Kasumi-1 (cell line): ENCODE measurements at regions not wholly inside any gene's neighbourhood (a gene's known extent, or its start where the extent isn't known, plus 50 kb on each side); places are given as distances from the start of the nearest gene placed in this dataset.

Experiments
- DNase-seq, 2 experiments: peaks; one replicate each; lab custom pipeline; 2025; lab: John Stamatoyannopoulos, UW

GRCh38 chr3:181442066-181442465, 269.7 kb upstream of the SOX2 start:
- DNase-seq: no peak

GRCh38 chr3:181432992-181433391, 278.7 kb upstream of the SOX2 start:
- no peak for DNase-seq

GRCh38 chr3:181431748-181432147, 280.0 kb upstream of the SOX2 start:
- DNase-seq: no peak

- DNase-seq: no peak
These were observed 286.7 kb upstream of the SOX2 start for GRCh38 chr3:181425074-181425473.

- no peak for DNase-seq
These were observed 293.5 kb upstream of the SOX2 start for GRCh38 chr3:181418233-181418632.

GRCh38 chr3:181417748-181418147, 294.0 kb upstream of the SOX2 start:
- DNase-seq: no peak

GRCh38 chr3:181410870-181411269, 300.9 kb upstream of the SOX2 start:
- DNase-seq: no peak

GRCh38 chr3:181403876-181404660, 307.7 kb upstream of the SOX2 start:
- DNase-seq: no peak

- no peak for DNase-seq
These were observed 309.4 kb upstream of the SOX2 start for GRCh38 chr3:181402347-181402746.

- DNase-seq: no peak
These were observed 326.8 kb upstream of the SOX2 start for GRCh38 chr3:181384970-181385369.

- DNase-seq: peak; percentile 45 to 58
These were observed 328.0 kb upstream of the SOX2 start for GRCh38 chr3:181383760-181384159.

- DNase-seq: no peak
These were observed 328.5 kb upstream of the SOX2 start for GRCh38 chr3:181383201-181383600.

- DNase-seq: no peak
These were observed 329.1 kb upstream of the SOX2 start for GRCh38 chr3:181382656-181383055.

- no peak for DNase-seq
These were observed 332.4 kb upstream of the SOX2 start for GRCh38 chr3:181379278-181379677.

GRCh38 chr3:181369637-181370036, 342.1 kb upstream of the SOX2 start:
- no peak for DNase-seq

- DNase-seq: no peak
These were observed 348.5 kb upstream of the SOX2 start for GRCh38 chr3:181363231-181363630.

- DNase-seq: no peak
These were observed 349.3 kb upstream of the SOX2 start for GRCh38 chr3:181362378-181362777.

GRCh38 chr3:181358562-181358961, 353.2 kb upstream of the SOX2 start:
- no peak for DNase-seq

- no peak for DNase-seq
These were observed 353.7 kb upstream of the SOX2 start for GRCh38 chr3:181358060-181358459.

GRCh38 chr3:181354140-181354539, 357.6 kb upstream of the SOX2 start:
- DNase-seq: no peak

- no peak for DNase-seq
These were observed 354.8 kb upstream of the DNAJC19 start for GRCh38 chr3:181344331-181344730.

- DNase-seq: no peak
These were observed 347.1 kb upstream of the DNAJC19 start for GRCh38 chr3:181336597-181336996.

- no peak for DNase-seq
These were observed 343.9 kb upstream of the DNAJC19 start for GRCh38 chr3:181333394-181333793.
